DOHH2 (cell line): ENCODE measurements at regions not wholly inside any gene's neighbourhood (a gene's known extent, or its start where the extent isn't known, plus 50 kb on each side); places are given as distances from the start of the nearest gene placed in this dataset.

Source experiments
- H3F3A ChIP-seq: fragments of 200-600 bp; sonication (generic), shearing (Covaris generic); 2 replicates; pipeline ENCODE4 v1.6.0; 2016; ENCODE audit warnings: antibody characterized with exemption, mild to moderate bottlenecking; ENCODE audit not compliant: control insufficient read depth, insufficient read depth
- H3K27ac ChIP-seq: fragments of 200-600 bp; sonication (generic); 2 replicates; pipeline ENCODE4 v1.5.1; 2014; ENCODE audit warnings: low read depth, mild to moderate bottlenecking, low read length, moderate library complexity
- H3K27me3 ChIP-seq: fragments of 200-600 bp; sonication (generic); 2 replicates; pipeline ENCODE4 v1.6.1; 2014; ENCODE audit warnings: mild to moderate bottlenecking, low read length, mixed read lengths; ENCODE audit not compliant: control insufficient read depth
- H3K36me3 ChIP-seq: fragments of 200-600 bp; sonication (generic); 2 replicates; pipeline ENCODE4 v1.6.1; 2014; ENCODE audit warnings: mild to moderate bottlenecking, low read length, moderate library complexity, mixed read lengths; ENCODE audit not compliant: control insufficient read depth
- H3K4me1 ChIP-seq: fragments of 200-600 bp; sonication (generic); 2 replicates; pipeline ENCODE4 v1.6.1; 2014; ENCODE audit warnings: mild to moderate bottlenecking, low read length, mixed read lengths; ENCODE audit not compliant: control insufficient read depth
- H3K4me2 ChIP-seq: fragments of 200-600 bp; sonication (generic); 2 replicates; pipeline ENCODE4 v1.6.0; 2014; ENCODE audit warnings: mild to moderate bottlenecking, low read length, moderate library complexity
- H3K4me3 ChIP-seq: fragments of 200-600 bp; sonication (generic); 2 replicates; pipeline ENCODE4 v1.5.1; 2014; ENCODE audit warnings: mild to moderate bottlenecking, low read length, mixed read lengths
- H3K79me2 ChIP-seq: fragments of 200-600 bp; sonication (generic); 2 replicates; pipeline ENCODE4 v1.6.1; 2014; ENCODE audit warnings: mild to moderate bottlenecking, low read length, mixed read lengths; ENCODE audit not compliant: control insufficient read depth
- H3K9me2 ChIP-seq: fragments of 200-600 bp; sonication (generic); replicated peaks from 2 replicates; pipeline ENCODE4 v1.6.1; 2014; ENCODE audit warnings: mild to moderate bottlenecking, low read length, mixed read lengths; ENCODE audit not compliant: control insufficient read depth
- H3K9me3 ChIP-seq: fragments of 200-600 bp; sonication (generic); 2 replicates; pipeline ENCODE4 v1.6.1; 2014; ENCODE audit warnings: antibody characterized with exemption, low read length, mixed read lengths; ENCODE audit not compliant: control insufficient read depth, insufficient read depth
- H4K20me1 ChIP-seq: fragments of 200-600 bp; sonication (generic); 2 replicates; pipeline ENCODE4 v1.6.0; 2014; ENCODE audit warnings: low read depth, mild to moderate bottlenecking, antibody characterized with exemption, low read length, moderate library complexity; ENCODE audit not compliant: control insufficient read depth, insufficient read depth
- EZH2phosphoT487 ChIP-seq: fragments of 200-600 bp; sonication (generic); IDR thresholded peaks from 2 replicates; pipeline ENCODE4 v1.6.1; 2017; ENCODE audit warnings: borderline replicate concordance, mild to moderate bottlenecking, antibody characterized with exemption, low read length, moderate library complexity, mixed read lengths
- TF ChIP-seq, protein P1 (sequence below): fragments of 200-600 bp; sonication (generic); IDR thresholded peaks from one replicate; pipeline ENCODE4 v1.5.1; 2014; ENCODE audit warnings: antibody characterized with exemption, mild to moderate bottlenecking, low read depth, low read length; ENCODE audit not compliant: poor library complexity, severe bottlenecking

DNA sequence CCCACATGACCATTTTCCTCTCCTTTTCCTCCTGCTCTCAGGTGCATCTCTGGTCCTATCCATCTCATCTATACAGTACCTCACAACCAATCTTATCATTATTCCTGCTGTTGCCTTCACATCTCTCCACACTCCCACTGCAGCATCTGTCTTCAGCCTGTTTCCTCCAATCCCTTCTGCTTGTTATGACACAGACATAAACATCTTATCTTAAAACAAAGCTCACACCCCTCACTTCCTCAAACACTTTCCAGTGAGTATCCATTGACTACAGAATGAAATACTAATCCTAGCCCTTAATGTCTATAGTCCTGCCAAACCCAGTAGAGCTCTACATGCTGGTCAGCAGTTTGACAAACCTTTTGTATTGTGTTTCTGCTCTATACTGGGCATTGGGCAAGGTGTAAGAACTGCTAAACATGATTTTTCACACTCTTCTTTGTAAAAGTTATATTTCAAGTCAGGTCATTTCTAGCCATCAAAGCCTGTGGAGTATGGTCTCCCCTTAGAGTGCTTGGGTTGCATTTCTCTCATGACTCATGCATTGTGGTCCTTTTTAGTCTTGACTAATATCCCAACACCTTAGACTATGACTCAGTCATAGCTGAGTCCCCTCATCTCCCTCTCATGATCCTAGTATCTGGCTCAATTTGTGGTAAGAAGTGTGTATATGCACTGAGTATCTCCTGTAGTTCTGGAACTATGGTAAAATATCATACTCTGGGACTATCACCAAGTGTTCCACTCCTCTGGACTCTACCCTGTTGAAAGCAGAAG is 187.0 kb downstream of the CYRIA start:
- no peaks in the 10 kb centered on the region for H3K27me3 ChIP-seq
- no peak overlapping the region for H3K27ac ChIP-seq
- H3F3A ChIP-seq, result no peaks in the 10 kb centered on the region
- H3K4me3 ChIP-seq, result no peak overlapping the region
- H3K9me3 ChIP-seq, result no peaks in the 10 kb centered on the region
- no peak for TF ChIP-seq EZH2phosphoT487
- TF ChIP-seq, protein P1, sequence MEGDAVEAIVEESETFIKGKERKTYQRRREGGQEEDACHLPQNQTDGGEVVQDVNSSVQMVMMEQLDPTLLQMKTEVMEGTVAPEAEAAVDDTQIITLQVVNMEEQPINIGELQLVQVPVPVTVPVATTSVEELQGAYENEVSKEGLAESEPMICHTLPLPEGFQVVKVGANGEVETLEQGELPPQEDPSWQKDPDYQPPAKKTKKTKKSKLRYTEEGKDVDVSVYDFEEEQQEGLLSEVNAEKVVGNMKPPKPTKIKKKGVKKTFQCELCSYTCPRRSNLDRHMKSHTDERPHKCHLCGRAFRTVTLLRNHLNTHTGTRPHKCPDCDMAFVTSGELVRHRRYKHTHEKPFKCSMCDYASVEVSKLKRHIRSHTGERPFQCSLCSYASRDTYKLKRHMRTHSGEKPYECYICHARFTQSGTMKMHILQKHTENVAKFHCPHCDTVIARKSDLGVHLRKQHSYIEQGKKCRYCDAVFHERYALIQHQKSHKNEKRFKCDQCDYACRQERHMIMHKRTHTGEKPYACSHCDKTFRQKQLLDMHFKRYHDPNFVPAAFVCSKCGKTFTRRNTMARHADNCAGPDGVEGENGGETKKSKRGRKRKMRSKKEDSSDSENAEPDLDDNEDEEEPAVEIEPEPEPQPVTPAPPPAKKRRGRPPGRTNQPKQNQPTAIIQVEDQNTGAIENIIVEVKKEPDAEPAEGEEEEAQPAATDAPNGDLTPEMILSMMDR, result no peak
- no peaks in the 10 kb centered on the region for H4K20me1 ChIP-seq
- H3K79me2 ChIP-seq, result no peaks in the 10 kb centered on the region
- no peak overlapping the region for H3K4me2 ChIP-seq
- H3K36me3 ChIP-seq, result no peaks in the 10 kb centered on the region
- no peaks in the 10 kb centered on the region for H3K4me1 ChIP-seq
- no peaks in the 10 kb centered on the region for H3K9me2 ChIP-seq

DNA sequence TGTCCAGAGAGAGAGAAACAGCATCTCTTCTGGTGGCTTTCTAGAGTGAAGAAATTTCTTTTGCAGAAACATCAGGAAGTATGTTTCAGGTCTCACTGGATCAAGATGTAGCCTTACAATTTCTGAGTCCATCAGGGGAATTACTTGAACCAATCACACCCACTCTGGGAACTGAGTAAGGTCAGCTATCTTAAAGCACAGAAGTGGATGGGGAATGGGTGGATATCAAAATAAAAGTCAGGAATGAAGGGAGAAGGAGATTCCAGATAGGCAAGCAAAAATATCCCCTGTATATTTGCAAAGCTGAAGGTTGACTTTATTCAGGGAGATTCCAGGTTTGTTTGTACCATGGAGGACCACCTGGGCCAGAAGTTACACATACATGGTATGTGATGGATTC is 188.0 kb downstream of the CYRIA start:
- no peak overlapping the region for H3K4me2 ChIP-seq
- no peaks in the 10 kb centered on the region for H3K27me3 ChIP-seq
- H3K79me2 ChIP-seq, result no peaks in the 10 kb centered on the region
- H3F3A ChIP-seq, result no peaks in the 10 kb centered on the region
- TF ChIP-seq EZH2phosphoT487, result no peak
- TF ChIP-seq, protein P1, result no peak
- H3K4me1 ChIP-seq, result no peaks in the 10 kb centered on the region
- no peaks in the 10 kb centered on the region for H3K36me3 ChIP-seq
- no peak overlapping the region for H3K4me3 ChIP-seq
- H4K20me1 ChIP-seq, result no peaks in the 10 kb centered on the region
- no peaks in the 10 kb centered on the region for H3K9me3 ChIP-seq
- H3K27ac ChIP-seq, result no peak overlapping the region
- H3K9me2 ChIP-seq, result no peaks in the 10 kb centered on the region

DNA sequence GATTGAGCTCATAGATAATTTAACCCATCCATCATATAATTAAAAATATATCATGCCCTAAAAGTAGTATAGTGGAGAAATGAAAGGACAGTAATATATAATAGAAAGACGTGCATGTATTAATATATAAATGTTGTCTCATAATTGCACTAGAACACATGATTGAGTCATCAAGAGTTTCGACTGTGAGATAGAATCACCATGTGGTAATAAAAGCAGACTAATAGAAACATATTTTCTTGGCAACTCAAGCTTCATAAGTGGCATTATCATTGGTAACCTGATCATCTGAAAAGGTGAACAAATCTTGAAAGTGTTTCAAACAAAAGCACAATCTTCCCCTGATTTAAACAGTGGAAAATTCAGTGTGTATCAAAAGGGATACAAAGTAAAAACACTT is 188.8 kb downstream of the CYRIA start:
- no peaks in the 10 kb centered on the region for H3F3A ChIP-seq
- H3K36me3 ChIP-seq, result no peaks in the 10 kb centered on the region
- no peaks in the 10 kb centered on the region for H3K9me3 ChIP-seq
- H4K20me1 ChIP-seq, result no peaks in the 10 kb centered on the region
- H3K4me1 ChIP-seq, result no peaks in the 10 kb centered on the region
- H3K79me2 ChIP-seq, result no peaks in the 10 kb centered on the region
- no peak overlapping the region for H3K4me2 ChIP-seq
- H3K27me3 ChIP-seq, result no peaks in the 10 kb centered on the region
- TF ChIP-seq, protein P1, result no peak
- no peak for TF ChIP-seq EZH2phosphoT487
- no peak overlapping the region for H3K4me3 ChIP-seq
- H3K27ac ChIP-seq, result no peak overlapping the region
- H3K9me2 ChIP-seq, result no peaks in the 10 kb centered on the region
